T47D (cell line): ENCODE measurements at regions not wholly inside any gene's neighbourhood (a gene's known extent, or its start where the extent isn't known, plus 50 kb on each side); places are given as distances from the start of the nearest gene placed in this dataset.
A peak's percentile ranks its signal among the peaks of the same experiment; 100 is the strongest.
"Not testable (repeated sequence)": the region's sequence is repeated elsewhere in the genome, so short reads cannot be mapped to it uniquely, and the experiment has no call there.

Experiments used
- DNase-seq, 2 experiments: peaks; one replicate each; pipeline versions ENCODE4 v3.0.0 to v3.0.0-alpha.2; 2011 to 2012; ENCODE audit warnings: low read depth in 1 of 2, low spot score in 1 of 2
- JUND ChIP-seq: IDR thresholded peaks from 2 replicates; pipeline ENCODE4 v1.6.1; 2012; ENCODE audit warnings: low read depth
- in situ Hi-C: cut with HindIII; loops from 2 replicates; pipeline ENCODE4 v1.10.0; 2016; ENCODE audit warnings: low sequenced_read_pairs, low pct_unique_long_range_greater_than_20kb

DNA sequence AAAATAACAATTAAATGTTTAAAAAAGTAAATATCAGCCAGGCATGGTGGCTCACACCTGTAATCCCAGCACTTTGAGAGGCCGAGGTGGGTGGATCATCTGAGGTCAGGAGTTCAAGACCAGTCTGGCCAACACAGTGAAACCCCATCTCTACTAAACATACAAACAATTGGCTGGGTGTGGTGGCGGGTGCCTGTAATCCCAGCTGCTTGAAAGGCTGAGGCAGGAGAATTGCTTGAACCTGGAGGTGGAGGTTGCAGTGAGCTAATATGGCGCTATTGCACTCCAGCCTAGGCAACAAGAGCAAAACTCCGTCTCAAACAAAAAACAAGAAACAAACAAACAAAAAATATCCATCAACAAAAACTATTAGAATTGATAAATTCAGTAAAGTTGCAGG lies 77.5 kb downstream of the SNX5 start:
- in situ Hi-C loops, DNase-seq: not testable (repeated sequence)

DNA sequence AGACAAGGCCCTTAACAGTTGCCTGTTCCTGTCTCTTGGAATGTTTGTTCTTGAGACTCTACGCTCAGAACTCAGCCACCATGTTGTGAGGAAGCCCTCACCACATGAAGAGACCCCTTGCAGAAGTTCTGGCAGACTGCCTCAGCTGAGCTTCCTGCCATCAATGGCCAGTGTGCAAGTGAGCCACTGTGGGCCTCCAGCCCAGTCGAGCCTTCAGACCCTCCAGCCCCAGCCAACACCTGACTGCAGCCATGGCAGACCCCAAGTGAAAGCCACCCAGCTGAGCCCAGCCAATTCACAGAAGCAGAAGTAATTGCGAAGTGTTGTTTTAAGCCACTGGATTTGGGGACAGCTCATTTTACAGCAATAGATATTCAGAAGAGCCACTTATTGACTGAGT lies 78.3 kb downstream of the SNX5 start:
- in situ Hi-C loops, result no loop called here
- no peak for TF ChIP-seq JUND

DNA sequence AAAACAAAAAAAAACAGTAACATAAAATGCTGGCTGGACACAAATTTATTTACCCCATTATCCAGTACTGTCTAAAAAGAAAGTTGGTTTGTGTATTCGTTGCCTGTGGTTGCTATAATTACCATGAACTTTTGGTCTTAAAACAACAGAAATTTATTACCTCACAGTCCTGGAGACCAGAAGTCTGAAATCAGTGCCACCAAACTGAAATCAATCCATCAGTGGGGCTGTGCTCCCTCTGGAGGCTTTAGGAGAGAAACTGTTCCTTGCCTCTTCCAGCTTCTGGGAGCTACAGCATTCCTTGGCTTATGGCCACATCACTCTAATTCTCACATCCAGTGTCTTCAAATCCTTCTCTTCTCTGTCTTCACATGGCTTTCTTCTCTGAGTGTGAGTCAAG lies 79.4 kb downstream of the SNX5 start:
- TF ChIP-seq JUND, result no peak
- peak in 1 of 2 experiments; percentile 74 for DNase-seq
- in situ Hi-C loops, result no loop called here

More for the DNA sequence above, 78.3 kb downstream of the SNX5 start:
- no peak for DNase-seq

DNA sequence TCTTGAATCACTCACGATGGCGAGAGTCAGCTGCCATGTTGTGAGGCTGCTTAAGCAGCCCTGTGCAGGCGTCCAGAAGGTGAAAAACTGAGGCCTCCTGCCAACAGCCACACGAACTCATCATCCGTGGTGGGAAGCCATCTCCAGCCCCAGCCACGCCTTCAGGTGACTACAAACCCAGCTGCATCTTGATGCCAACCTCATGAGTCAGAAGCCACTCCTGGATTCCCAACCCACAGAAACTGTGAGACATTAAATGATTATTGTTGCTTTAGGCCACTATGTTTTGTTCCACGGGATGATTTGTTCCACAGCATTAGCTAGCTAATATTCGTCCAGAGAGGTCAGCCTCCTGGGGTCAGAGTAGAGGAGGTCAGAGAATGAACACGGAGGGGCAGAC lies 80.5 kb downstream of the SNX5 start:
- TF ChIP-seq JUND, result no peak
- no peak for DNase-seq
- in situ Hi-C loops, result no loop called here

DNA sequence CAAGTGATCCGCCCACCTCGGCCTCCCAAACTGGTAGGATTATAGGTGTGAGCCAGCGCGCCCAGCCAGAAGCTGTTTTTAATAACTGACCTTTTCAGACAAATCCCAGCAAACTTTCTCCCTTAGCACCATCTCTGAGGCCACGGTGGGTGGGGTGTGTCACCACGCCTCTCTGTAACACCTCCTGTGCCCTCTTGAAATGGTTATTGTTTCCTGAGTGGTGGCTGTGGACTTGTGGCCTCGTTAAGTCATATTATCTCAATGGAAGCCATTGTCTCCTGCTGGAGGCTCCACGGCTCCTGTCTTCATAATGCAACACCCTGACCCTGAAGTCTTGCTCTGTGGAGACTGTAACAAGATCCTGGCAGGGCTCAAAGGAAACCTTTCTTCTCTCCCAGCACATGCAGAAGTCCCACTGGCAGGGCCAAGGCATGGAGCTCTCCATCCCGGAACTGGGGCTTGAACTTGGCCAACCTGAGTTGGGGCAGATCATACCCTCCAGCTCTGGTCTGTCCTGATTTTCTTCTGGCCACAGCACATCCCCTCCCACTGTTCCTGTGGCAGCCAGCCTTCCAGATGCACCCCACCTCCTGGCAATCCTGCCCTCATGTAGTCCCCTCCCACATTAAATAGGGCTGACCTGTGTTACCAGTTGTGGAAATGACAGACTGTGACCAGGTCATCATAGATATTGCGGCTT lies 81.1 kb downstream of the SNX5 start:
- DNase-seq, result no peak
- in situ Hi-C loops, result no loop called here
- TF ChIP-seq JUND, result no peak

DNA sequence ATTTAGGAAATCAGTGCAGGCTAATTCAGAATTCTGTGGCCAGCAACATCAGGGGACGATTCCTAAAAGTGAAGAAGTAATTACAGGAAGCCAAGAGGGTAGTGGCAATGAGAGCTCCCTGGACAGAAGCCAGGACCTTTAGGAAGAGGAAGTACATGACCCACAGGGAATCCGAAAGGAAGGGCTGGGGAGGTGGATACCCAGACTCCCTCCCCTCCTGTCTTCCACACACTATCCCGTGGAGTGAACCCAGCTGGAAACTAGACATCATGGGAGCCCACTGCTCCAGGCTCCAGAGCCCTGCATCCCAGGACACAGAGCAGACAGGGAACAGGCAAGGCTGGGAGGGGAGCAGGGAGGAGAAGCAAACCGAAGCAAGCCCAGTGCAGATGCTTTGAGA lies 83.0 kb downstream of the SNX5 start:
- TF ChIP-seq JUND, result no peak
- in situ Hi-C loops, result no loop called here
- DNase-seq, result no peak

DNA sequence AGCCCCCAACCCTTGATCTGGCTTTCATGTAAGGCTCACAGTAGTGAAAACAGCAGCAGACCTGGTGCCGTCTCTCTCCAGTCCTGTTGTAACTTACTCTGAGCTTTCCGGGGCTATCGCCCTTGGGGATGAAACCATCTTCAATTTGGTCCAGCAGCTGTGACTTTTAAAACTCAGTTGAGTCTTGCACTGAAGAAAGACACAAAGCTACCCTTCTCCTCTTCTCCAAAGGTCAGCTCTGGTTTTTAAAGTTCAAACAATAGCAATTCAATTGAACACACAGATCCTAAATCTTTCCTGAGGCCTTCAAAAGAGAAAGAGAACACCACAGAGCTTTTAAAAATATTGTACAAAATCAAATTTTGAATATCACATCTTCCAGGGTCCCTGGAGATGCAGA lies 83.5 kb downstream of the SNX5 start:
- DNase-seq, result no peak
- in situ Hi-C loops, result no loop called here
- TF ChIP-seq JUND, result no peak

DNA sequence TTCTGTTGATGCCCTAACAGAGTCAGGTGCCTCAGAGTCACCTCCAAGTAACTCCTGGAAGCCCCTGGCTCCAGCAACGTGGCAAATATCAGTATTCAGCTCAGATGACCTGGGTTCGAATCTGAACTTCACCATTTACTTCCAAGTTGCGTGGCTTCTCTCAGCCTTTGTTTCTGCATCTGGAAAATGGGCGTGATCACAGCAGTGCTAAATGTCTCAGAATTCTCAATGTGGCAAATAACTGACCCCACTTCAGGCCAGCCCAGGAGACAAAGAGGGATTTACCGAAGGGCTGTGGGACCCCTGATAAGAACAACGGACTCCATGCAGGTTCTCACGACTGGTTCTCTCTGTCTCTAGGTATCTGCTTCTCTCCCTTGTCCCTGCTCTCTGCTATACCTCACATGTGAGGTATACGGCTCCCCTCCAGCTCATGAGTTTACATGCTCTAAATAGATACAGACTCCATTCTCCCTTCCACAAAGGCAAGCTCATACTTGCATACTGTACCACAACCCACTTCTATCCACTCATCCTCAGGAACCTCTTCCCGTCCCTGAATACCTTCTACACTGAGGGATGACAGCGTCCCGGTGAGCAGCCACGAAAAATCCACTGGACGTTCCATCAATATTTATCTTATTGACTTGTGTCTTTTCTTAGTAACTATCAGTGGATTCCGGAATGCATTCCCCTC lies 84.1 kb downstream of the SNX5 start:
- in situ Hi-C loops, result no loop called here
- no peak for DNase-seq
- TF ChIP-seq JUND, result no peak

DNA sequence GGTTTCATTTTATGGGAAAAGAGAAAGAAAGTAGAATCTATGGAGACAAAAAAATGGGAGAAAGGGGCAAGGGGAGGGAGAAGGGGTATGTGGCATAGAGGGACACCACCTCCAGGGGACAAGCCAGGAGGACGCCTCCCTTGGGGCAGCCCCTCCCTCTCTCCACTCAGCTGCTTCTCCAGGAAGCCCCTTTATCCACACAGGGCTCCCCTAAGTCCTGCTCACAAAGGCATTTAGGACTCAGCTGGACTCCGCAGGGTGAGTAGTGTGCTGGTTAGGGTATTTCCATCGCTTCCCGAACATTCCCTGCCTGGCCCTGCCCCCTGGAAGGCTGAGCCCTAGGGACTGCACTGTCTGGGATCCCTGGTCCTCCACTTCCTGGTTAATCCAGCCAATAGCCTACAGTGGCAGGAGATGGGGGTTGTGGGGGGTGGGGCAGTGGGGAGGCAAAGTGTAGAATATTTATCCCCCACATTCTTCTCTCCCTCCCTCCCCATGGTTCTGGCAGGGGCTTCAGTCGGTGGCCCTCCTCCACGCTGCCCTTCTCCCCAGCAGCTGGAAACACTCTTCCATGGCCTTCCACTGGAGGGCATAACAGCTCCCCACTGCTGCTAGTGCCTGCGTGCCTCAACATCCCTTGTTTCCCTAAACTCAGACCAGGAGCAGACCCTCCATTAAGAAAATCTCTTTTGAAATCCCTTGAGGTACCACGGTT lies 84.8 kb downstream of the SNX5 start:
- DNase-seq, result no peak
- in situ Hi-C loops, result no loop called here
- no peak for TF ChIP-seq JUND

DNA sequence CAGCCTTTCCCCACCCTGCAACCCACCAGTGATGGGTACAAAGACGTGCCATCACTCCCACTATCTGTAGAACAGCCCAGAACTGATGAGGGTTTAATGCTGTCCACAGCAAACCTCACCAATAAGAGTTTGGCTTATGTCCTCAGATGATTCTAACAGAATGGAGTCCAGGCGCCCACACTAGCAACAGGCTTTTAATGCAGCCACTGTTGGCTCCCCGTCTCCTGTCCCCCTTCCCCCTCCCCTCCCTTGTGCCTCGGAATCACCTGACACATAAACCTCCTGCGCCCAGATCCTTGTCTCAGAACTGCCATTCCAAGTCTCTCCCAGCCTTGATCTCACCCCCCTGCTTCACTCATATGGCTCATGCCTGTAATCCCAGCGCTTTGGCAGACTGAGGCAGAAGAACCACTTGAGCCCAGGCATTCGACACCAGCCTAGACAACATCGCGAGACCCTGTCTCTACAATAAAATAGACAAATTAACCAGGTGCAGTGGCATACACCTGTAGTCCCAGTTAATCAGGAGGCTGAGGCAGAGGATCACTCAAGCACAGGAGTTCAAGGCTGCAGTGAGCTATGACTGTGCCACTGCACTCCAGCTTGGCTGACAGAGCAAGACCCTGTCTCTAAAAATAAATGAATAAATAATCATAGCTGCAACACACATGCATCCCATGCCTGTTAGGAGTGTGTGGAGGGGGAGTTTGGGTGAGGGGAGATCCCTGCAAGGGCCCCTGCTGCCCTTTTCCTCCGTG lies 85.6 kb downstream of the SNX5 start:
- in situ Hi-C loops, result no loop called here
- DNase-seq, result no peak
- no peak for TF ChIP-seq JUND

DNA sequence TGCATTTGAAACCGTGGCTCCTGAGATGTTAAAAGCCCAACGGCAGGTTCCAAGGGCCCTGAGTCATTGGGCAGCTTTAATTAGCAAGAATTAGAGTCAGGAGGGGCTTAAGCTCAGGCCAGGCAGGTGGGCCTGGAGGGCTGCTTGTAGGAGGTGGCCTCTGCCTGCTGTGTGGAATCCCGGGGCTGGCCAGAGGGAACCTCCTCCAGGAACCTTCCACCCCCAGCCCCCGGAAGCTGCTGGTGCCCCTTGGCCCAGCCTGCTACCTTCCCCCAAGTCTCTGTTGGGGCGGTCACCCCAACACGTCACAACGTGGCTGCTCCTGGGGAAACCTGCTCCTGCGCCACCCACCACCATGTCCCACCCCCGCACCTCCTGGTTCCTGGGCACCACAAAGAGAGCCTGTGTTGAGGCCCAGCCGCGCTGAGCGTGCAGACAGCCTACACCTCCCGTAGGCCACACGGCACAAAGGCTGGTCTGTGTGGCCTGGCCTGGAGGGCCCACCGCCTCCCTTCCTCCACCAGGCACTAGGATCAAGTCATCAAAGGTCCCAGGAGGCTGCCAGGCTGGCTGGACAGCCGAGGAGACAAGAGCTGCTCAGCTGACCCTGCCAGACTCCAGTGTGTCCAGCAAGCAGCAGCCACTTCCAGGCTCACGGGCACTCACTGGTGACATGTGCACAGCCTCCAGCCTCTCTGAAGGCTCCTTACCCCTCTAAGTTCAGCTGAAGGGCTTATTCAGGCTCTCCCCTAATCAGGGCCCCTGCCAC lies 86.3 kb downstream of the SNX5 start:
- DNase-seq, result no peak
- in situ Hi-C loops, result no loop called here
- TF ChIP-seq JUND, result no peak

DNA sequence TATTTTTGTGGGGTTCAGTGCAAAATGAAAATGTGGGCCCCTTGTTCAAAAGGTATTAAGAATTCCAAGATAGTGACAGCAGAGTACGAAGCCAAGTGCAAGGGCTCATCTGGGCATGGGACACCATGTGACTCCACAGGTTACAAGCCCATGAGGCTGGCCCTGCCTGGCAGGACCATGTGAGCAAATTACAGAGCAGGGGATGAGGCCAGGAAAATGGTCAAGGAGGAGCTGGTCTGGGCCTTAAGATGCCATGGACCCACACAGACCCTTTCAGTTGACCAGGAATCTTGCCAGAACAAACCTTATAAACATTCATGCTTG lies 86.9 kb downstream of the SNX5 start:
- in situ Hi-C loops, result no loop called here
- TF ChIP-seq JUND, result no peak
- DNase-seq, result no peak
